Inflammatory macrophage (primary cell): ENCODE measurements at regions not wholly inside any gene's neighbourhood (a gene's known extent, or its start where the extent isn't known, plus 50 kb on each side); places are given as distances from the start of the nearest gene placed in this dataset.
"Not testable (repeated sequence)": the region's sequence is repeated elsewhere in the genome, so short reads cannot be mapped to it uniquely, and the experiment has no call there.

Experiments
- DNase-seq, 2 donors: peaks; one replicate each; pipeline ENCODE4 v3.0.0-alpha.2; 2020 to 2022

GRCh38 chr2:4732560-4732959, 959.6 kb upstream of the SOX11 start:
- no peak for DNase-seq

GRCh38 chr2:4745056-4745991, 946.9 kb upstream of the SOX11 start:
- no peak for DNase-seq

- no peak for DNase-seq
Observed at GRCh38 chr2:4753721-4754120, 938.5 kb upstream of the SOX11 start.

- DNase-seq = no peak
Observed at GRCh38 chr2:4762951-4763376, 929.2 kb upstream of the SOX11 start.

GRCh38 chr2:4765787-4766530, 926.2 kb upstream of the SOX11 start:
- no peak for DNase-seq

- DNase-seq = no peak
Observed at GRCh38 chr2:4775668-4776067, 916.5 kb upstream of the SOX11 start.

- DNase-seq = no peak
Observed at GRCh38 chr2:4780679-4781078, 911.5 kb upstream of the SOX11 start.

GRCh38 chr2:4782647-4783046, 909.5 kb upstream of the SOX11 start:
- no peak for DNase-seq

GRCh38 chr2:4791488-4791887, 900.7 kb upstream of the SOX11 start:
- DNase-seq = no peak

- DNase-seq = no peak
Observed at GRCh38 chr2:4792126-4792525, 900.1 kb upstream of the SOX11 start.

- no peak for DNase-seq
Observed at GRCh38 chr2:4803396-4803795, 888.8 kb upstream of the SOX11 start.

GRCh38 chr2:4814137-4814536, 878.0 kb upstream of the SOX11 start:
- not testable (repeated sequence) for DNase-seq

- DNase-seq = no peak
Observed at GRCh38 chr2:4827836-4828235, 864.3 kb upstream of the SOX11 start.

- DNase-seq = no peak
Observed at GRCh38 chr2:4828682-4829374, 863.4 kb upstream of the SOX11 start.

- DNase-seq = no peak
Observed at GRCh38 chr2:4831751-4832150, 860.4 kb upstream of the SOX11 start.

GRCh38 chr2:4832642-4833041, 859.5 kb upstream of the SOX11 start:
- DNase-seq = no peak

- no peak for DNase-seq
Observed at GRCh38 chr2:4838626-4839025, 853.6 kb upstream of the SOX11 start.

- no peak for DNase-seq
Observed at GRCh38 chr2:4840791-4841190, 851.4 kb upstream of the SOX11 start.

GRCh38 chr2:4844881-4845280, 847.3 kb upstream of the SOX11 start:
- no peak for DNase-seq

- no peak for DNase-seq
Observed at GRCh38 chr2:4862031-4862430, 830.2 kb upstream of the SOX11 start.

- no peak for DNase-seq
Observed at GRCh38 chr2:4866198-4866597, 826.0 kb upstream of the SOX11 start.

GRCh38 chr2:4868466-4868865, 823.7 kb upstream of the SOX11 start:
- DNase-seq = no peak

GRCh38 chr2:4869154-4869553, 823.0 kb upstream of the SOX11 start:
- no peak for DNase-seq
